ENCODE measurements at regions not wholly inside any gene's neighbourhood (a gene's known extent, or its start where the extent isn't known, plus 50 kb on each side); places are given as distances from the start of the nearest gene placed in this dataset.

DNA sequence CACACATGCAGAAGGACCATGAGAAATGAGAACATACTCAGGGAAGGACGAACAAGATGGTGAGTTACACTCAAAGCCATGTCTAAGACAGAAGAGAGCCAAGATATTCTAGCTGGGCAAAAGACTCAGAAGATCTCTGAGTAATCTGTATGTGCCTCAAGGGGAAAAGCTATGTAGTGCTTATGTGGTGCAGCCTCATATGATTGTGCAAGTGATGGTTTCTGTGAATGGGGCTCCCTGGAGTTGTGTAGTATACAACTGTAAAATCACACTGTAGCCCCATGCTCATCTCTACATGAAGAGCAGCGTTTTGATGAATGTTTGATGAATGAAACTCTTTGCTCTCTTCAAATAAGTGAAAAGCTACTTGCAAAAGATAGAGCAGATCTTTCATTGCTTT lies 57.5 kb downstream of the OSR1 start:
- no peak for DNase-seq (ENCODE audit: low read depth)
- in situ Hi-C loops (cut with HindIII; ENCODE audit: low pct_unique_long_range_greater_than_20kb, low sequenced_read_pairs) = no loop called here

DNA sequence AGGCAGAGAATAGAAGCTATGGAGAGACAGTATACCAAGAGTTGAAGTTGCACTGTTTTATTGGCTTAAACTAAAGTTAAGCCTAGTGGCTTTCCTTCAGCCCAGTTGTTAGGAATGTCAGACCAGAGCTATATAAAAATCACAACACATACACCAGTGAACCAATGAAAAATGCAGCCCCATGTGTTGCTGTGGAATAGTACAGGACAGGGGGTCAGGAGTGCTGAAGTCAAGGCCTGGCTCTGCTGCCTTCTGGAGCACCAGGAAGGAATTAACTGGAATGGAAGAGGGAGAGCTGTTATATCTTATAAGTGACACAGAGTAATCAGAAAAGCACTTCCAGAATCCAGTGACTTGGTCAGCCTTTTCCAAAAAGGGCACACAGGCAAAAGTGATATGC lies 58.9 kb downstream of the OSR1 start:
- in situ Hi-C loops (cut with HindIII; ENCODE audit: low pct_unique_long_range_greater_than_20kb, low sequenced_read_pairs) = no loop called here
- DNase-seq (ENCODE audit: low read depth) = no peak

DNA sequence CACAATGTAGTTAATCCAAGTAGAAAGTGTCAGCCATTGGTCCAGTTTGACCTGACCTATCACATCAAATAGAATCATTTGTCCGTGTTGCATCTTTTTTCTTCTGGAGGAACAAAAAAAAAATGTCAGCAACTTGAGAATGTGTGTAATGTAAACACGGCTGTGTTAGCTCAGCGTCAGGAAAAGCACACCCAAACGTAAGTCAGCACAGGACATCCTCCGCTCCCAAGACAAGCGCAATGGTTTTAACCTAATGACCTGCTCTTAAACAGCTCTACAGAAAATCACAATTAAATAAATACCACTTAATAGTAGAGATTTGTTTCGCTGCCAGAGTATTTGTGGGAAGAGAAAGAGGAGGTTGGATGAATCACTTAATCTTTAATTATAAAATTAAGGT lies 59.4 kb downstream of the OSR1 start:
- in situ Hi-C loops (cut with HindIII; ENCODE audit: low pct_unique_long_range_greater_than_20kb, low sequenced_read_pairs) = no loop called here
- DNase-seq (ENCODE audit: low read depth) = no peak

DNA sequence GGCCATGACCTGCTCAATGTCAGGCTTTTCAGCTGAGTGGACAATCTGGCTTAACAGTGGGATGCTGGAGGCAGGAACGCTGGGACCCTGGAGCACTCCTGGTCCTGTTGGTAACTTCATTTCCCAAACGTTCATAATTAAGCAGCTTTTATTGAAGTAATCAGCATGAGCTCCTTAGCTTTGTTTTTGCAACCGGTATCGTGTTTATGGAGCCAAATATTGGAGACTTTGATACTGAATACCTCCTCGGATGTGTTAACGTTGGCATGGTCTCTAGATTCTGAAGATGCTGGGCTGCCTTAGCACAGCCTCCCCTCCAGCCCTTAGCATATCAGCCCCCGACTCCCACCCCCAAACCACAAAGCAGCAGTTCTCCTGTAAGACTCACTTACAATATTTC lies 60.7 kb downstream of the OSR1 start:
- in situ Hi-C loops (cut with HindIII; ENCODE audit: low pct_unique_long_range_greater_than_20kb, low sequenced_read_pairs) = no loop called here
- no peak for DNase-seq (ENCODE audit: low read depth)

DNA sequence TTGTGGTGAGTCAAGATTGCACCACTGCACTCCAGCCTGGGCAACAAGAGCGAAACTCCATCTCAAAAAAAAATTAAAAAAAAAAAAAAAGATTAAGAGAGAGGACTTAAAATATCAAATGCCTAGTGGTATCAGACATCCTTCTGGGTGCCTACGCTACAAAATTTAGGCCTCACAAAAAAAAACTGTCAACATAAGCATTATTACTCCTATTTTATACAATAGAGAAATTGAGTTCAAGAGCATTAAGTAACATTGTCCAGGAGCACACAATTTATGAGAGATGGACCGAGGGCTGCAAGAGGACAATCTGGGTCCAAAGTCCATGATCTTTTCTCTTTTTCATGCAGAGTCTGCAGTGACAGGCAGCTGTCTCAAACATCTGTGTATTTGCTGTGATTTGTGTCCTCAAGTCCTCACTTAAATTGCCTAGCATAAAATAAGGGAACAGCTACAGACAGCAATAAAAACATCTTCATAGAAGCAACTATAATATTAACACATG lies 62.4 kb downstream of the OSR1 start:
- DNase-seq (ENCODE audit: low read depth) = no peak
- in situ Hi-C loops (cut with HindIII; ENCODE audit: low pct_unique_long_range_greater_than_20kb, low sequenced_read_pairs) = no loop called here

DNA sequence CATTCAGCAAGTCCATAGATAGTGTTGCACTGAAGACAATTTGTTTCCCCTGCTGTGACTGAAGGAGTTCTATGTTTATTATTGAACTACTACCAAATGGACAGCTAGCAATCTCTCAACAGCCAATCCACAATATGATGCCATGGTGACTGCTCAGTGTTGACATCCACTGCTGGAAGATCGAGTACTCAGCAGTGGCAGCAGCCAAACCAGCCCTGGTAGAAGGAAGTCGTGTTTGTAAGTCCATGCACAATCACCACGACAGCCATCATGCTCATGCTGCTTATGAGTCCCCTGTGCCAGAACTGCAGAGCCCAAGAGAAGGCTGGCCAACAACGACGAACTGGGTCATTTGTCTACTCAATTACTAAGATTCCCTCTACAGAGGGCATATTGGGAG lies 66.4 kb downstream of the OSR1 start:
- in situ Hi-C loops (cut with HindIII; ENCODE audit: low pct_unique_long_range_greater_than_20kb, low sequenced_read_pairs) = no loop called here
- DNase-seq (ENCODE audit: low read depth) = no peak

DNA sequence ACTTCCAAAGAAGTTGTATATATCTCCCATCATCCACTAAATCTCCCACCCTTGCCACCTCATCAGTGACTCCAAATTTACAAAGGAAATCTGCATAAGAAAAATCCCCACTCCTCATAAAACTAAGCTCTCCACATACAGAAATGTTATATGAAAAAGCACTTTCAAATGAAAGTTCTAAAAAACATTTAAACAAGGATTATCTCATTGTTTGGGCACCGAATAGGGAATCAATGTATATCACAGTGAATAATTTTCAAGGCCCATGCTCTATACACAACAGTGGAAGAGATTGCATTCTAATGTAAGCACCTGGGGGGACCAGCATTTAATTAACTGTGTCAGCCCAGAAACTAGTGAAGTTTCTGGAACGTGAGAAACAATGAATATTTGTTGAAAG lies 70.1 kb downstream of the OSR1 start:
- in situ Hi-C loops (cut with HindIII; ENCODE audit: low pct_unique_long_range_greater_than_20kb, low sequenced_read_pairs) = no loop called here
- no peak for DNase-seq (ENCODE audit: low read depth)

DNA sequence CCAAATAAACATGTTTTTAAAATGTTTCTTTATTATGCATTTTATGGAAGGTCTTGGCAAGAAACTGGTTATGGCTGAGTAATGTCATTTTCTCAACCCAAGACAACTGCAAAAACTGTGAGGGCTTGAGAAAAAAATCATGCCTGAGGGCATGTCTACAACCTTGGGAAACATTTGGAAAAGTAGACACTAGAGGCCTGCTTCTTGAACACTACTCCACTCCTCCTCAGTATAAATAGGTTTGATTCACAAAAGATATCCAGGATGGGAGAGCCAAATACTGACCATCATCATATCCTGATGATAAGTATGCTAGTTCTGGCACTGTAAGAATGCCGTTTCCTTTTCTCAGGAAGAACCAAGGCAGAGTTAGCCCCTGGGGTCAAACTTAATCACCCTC lies 71.1 kb downstream of the OSR1 start:
- DNase-seq (ENCODE audit: low read depth) = no peak
- in situ Hi-C loops (cut with HindIII; ENCODE audit: low pct_unique_long_range_greater_than_20kb, low sequenced_read_pairs) = no loop called here

DNA sequence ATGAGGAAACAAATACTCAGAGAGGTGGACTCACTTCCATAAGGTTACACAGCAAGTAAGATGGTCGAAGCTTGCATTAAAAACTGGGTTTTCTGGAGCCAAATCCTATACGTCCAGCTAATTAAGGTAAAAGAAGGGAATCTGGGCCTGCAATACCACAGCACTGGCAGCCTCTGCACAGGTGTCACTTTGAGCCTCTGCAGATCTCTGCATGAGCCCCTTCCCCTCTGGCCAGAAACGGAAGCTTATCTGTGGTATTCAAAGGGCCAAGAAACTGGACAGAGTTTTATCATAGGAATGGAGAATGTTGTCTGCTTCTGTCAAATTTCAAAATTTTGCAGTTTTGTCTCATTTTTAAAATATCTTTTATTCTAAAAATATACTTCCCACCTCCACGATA lies 76.1 kb downstream of the OSR1 start:
- in situ Hi-C loops (cut with HindIII; ENCODE audit: low pct_unique_long_range_greater_than_20kb, low sequenced_read_pairs) = no loop called here
- no peak for DNase-seq (ENCODE audit: low read depth)

DNA sequence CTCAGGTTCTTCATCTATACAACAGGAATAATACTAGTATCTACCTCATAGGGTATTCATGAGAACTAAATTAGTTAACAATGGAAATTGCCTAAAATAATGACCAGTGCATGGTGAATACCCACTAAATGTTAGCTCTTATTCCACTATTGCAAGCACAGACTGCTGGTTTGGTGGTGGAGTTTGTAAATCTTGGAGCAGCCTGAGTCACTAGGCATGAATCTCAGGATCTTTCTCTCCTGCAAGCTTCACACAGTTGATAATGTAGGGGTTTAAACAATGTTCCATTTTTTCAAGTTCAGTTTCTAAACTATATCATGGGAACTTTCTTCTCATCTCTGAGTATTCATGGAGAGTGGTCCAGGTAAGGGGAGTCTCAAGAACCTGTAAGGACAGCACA lies 84.0 kb downstream of the OSR1 start:
- in situ Hi-C loops (cut with HindIII; ENCODE audit: low pct_unique_long_range_greater_than_20kb, low sequenced_read_pairs) = no loop called here
- DNase-seq (ENCODE audit: low read depth) = no peak

DNA sequence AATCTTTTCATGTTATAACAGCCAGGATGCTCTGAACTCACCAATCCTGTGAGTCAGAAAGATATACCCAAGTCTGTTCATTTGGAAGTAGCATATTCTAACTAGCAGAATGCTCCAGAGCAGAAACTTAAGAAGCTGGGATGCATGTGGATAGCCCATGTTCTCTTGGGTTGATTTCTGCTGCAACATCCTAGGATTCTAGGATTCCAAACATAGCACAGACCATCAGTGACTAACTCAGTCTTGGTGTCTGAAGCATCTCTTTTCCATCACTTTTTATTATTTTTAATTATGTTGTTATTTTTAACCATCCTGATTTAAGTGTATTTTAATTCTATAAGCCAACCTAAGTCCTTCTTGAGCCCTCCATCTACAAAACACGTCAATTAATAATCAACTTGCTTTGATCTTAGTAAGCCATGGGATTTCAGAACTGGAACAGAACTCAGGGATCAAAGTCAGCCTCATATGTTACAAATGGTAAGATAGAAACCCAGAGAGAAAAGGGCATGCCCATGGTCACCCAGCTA lies 85.4 kb downstream of the OSR1 start:
- in situ Hi-C loops (cut with HindIII; ENCODE audit: low pct_unique_long_range_greater_than_20kb, low sequenced_read_pairs) = no loop called here
- no peak for DNase-seq (ENCODE audit: low read depth)

DNA sequence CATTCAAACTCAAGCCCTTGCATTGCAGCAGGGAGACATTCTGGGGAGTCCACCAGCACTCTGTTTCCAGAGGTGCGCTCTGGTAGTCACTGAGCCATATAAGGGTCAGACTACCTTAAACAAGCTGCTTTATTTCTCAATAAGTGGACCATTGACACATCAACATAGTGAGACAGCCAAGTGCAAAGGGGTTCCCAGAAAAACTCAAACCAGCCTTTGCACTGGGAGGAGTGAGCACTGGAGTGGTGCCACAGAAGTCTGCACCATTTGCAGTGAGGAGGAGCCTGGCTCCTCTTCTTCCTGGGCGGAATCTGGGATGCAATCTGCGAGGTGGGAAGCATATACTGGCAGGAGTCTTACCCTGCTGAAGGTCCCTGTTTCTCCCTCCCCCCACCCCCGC lies 86.4 kb downstream of the OSR1 start:
- no peak for DNase-seq (ENCODE audit: low read depth)
- in situ Hi-C loops (cut with HindIII; ENCODE audit: low pct_unique_long_range_greater_than_20kb, low sequenced_read_pairs) = no loop called here

DNA sequence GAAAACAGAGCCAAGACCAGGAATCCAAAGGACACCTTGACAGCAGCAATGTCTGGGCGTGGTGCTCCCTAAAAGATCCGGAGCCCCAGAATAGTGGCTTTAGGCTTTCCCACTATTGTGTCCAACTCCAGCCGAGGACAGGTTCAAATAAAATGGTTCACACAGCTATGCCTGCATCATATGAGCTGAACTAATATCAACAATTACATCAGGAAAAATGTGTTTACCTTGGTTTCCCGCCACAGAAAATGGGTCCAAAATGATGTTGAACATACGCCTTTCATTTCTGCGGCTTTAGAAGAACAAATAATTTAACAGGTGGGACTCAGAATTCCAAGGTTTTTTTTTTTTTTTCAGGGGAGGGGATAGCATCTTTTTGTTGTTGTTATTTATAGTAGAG lies 93.6 kb downstream of the OSR1 start:
- in situ Hi-C loops (cut with HindIII; ENCODE audit: low pct_unique_long_range_greater_than_20kb, low sequenced_read_pairs) = no loop called here
- no peak for DNase-seq (ENCODE audit: low read depth)

DNA sequence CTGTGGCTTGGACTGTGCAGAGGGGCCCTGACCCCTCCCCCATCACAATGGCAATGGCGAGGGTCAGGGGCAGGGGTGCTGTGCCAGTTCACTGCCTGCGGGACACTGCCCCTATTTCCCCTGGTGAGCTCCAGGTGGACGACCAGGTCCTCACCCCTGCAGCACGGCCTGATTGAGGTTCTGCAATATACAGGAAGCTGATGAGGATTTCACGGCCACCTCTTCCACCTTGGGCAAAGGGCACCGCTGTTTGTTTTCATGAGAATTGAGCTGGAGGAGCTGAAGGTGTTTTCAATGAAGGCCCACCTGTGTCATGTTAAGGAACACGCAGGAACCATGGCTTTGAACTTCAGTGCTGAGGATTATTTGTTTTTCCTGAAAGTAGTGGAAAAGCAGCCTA lies 96.3 kb downstream of the OSR1 start:
- no peak for DNase-seq (ENCODE audit: low read depth)
- in situ Hi-C loops (cut with HindIII; ENCODE audit: low pct_unique_long_range_greater_than_20kb, low sequenced_read_pairs) = no loop called here

DNA sequence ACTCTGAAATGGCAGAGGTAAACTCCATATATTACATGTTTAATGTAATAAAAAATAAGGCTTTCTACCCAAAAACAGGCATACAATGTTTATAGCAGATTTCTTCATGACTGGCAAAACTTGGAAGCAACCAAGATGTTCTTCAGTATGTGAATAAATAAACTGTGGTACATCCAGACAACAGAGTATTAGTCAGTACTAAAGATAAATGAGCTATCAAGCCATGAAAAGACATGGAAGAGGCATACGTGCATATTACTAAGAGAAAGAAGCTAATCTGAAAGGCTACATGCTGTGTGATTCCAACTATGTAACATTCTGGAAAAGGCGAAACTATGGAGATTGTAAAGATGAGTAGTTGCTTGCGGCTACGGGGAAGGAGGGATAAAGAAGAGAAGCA lies 97.4 kb downstream of the OSR1 start:
- no peak for DNase-seq (ENCODE audit: low read depth)
- in situ Hi-C loops (cut with HindIII; ENCODE audit: low pct_unique_long_range_greater_than_20kb, low sequenced_read_pairs) = no loop called here

DNA sequence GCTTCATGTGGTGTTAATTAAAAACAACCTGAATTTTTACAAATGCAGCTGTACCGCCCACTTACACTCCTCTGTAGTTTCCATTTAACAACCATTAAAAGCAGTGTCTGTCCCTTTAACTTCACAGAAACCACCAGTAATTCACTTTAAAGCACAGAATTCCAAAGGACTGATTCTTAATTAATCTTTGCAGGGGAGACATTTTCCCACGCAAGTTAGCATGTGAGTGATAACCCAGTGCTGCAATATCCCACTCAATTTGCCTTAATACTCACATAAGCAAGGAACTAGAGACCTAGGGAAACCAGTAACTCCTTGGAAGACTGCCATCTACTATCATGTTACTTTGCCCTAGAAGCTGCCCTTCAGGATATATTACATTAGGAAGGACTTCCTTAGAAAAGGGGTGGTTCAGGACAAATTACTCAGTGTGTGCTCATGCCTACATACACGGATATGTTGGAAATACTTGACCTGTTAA lies 102.3 kb downstream of the OSR1 start:
- DNase-seq (ENCODE audit: low read depth) = peak; percentile 44
- in situ Hi-C loops (cut with HindIII; ENCODE audit: low pct_unique_long_range_greater_than_20kb, low sequenced_read_pairs) = no loop called here

DNA sequence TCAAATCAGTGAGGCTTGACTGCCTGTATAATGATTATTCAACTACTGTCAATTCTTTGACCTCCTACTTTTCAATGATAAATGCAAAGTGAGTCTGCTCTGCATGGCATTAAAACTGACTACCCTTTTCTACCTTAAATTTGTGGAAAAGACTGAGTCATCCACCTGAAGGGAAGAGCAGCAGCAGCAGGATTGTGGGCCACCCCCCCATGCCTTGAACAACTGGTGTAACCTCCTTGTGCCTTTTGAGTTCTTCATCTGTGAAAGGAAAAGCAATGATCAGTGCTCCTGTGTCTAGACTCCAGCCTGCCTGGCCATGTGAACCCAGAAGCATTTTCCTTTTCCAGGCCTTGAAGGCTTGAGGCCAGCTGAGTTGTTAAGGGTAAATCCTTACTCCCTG lies 102.9 kb downstream of the OSR1 start:
- in situ Hi-C loops (cut with HindIII; ENCODE audit: low pct_unique_long_range_greater_than_20kb, low sequenced_read_pairs) = no loop called here
- DNase-seq (ENCODE audit: low read depth) = peak; percentile 61

DNA sequence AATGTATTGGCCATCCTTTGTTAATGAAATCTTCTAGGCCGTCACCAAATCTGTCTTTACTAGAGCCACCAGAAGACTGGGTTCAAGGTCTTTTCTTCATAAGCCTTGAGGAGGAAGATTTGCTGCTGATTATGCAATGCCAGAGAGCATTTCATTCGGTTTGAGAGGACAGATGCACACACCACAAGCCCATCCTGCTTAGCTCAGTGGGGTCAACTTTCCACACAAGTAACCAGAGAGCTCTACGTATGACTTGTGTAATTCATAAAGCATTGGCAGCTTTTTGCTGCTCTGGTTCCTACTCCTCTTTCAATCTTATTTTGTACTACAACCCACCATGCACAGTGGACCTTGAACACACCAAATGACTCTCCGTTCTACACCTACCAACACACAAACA lies 106.9 kb downstream of the OSR1 start:
- in situ Hi-C loops (cut with HindIII; ENCODE audit: low pct_unique_long_range_greater_than_20kb, low sequenced_read_pairs) = no loop called here
- DNase-seq (ENCODE audit: low read depth) = no peak

DNA sequence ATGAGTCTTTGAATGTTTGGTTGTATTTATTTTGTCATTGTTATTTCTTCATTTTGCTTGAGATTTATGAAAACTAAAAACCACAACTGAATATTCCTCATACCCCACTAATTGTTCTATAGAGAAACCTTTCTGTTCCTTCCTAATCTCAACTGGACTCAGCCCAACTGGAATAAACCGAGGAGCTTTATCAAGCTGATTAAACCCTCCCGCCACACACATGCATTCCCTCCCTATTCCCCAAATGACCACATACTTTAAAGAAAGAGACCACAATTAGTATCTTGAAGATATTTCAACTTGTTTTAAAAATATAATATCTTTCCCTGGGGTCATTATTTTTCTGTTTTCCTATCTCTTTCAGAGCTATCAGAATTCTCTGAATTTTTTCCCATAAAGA lies 107.5 kb downstream of the OSR1 start:
- in situ Hi-C loops (cut with HindIII; ENCODE audit: low pct_unique_long_range_greater_than_20kb, low sequenced_read_pairs) = no loop called here
- DNase-seq (ENCODE audit: low read depth) = no peak

DNA sequence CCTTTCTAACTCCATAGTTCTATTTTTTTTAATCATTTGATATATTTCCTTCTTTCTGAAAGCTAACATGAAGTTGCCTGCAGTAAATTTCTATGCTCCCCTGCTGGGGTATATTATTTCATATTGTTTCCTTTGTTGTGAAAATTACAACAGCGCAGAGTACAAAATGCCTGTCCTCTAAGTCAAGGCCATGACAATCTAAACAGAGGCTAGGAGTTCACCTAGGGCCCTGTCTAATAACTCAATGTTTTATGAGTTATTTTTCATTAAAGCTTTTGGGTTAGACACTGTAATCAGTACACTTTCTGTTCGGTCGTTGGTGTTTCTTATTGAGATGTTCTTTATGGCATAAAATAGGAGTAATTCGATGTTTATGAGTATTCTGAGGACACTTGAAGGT lies 111.2 kb downstream of the OSR1 start:
- in situ Hi-C loops (cut with HindIII; ENCODE audit: low pct_unique_long_range_greater_than_20kb, low sequenced_read_pairs) = no loop called here
- DNase-seq (ENCODE audit: low read depth) = no peak

DNA sequence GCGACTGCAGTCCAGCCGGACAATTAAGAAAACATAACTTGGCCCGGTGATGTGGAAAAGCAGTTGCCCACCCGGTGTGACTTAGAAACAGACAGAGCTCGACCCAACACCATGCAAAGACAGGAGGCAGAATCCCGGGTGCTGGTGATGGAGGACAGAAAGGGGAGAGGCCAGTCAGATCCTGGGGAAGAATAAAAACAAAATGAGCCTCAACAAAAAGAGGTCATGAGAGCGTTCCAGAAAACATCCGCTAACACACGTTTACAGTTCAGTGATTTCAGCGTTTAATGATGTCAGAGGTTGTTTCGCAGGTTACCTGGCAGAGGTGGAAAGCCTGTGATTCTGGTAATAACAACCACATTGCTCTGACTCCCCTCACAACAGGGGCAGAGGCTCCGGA lies 111.9 kb downstream of the OSR1 start:
- in situ Hi-C loops (cut with HindIII; ENCODE audit: low pct_unique_long_range_greater_than_20kb, low sequenced_read_pairs) = no loop called here
- DNase-seq (ENCODE audit: low read depth) = no peak

All from Caki2 (cell line).